Ishikawa (cell line): ENCODE measurements at regions not wholly inside any gene's neighbourhood (a gene's known extent, or its start where the extent isn't known, plus 50 kb on each side); places are given as distances from the start of the nearest gene placed in this dataset.

Experiments
- CEBPB ChIP-seq: IDR thresholded peaks from 2 replicates; pipeline ENCODE4 v1.6.1; 2012
- CREB1 ChIP-seq: IDR thresholded peaks from 2 replicates; pipeline ENCODE4 v1.6.1; 2012; ENCODE audit warnings: low read depth
- EP300 ChIP-seq: IDR thresholded peaks from 2 replicates; pipeline ENCODE4 v1.6.1; 2012; ENCODE audit warnings: borderline replicate concordance
- FOXM1 ChIP-seq: IDR thresholded peaks from 2 replicates; pipeline ENCODE4 v1.6.1; 2012; ENCODE audit warnings: low read depth, borderline replicate concordance
- NFIC ChIP-seq: IDR thresholded peaks from 2 replicates; pipeline ENCODE4 v1.6.1; 2012
- RAD21 ChIP-seq: IDR thresholded peaks from 2 replicates; pipeline ENCODE4 v1.6.1; 2012; ENCODE audit warnings: low read depth
- REST ChIP-seq: IDR thresholded peaks from 2 replicates; pipeline ENCODE4 v1.6.1; 2012; ENCODE audit warnings: low read depth, mild to moderate bottlenecking
- TAF1 ChIP-seq: IDR thresholded peaks from 2 replicates; pipeline ENCODE4 v1.6.1; 2012; ENCODE audit warnings: low read depth, mild to moderate bottlenecking
- TCF12 ChIP-seq: IDR thresholded peaks from 2 replicates; pipeline ENCODE4 v1.6.1; 2012; ENCODE audit warnings: low read depth
- TEAD4 ChIP-seq: IDR thresholded peaks from 2 replicates; pipeline ENCODE4 v1.6.1; 2012
- USF1 ChIP-seq: IDR thresholded peaks from 2 replicates; pipeline ENCODE4 v1.6.1; 2012
- TF ChIP-seq, protein P1 (sequence below): IDR thresholded peaks from 2 replicates; pipeline ENCODE4 v1.6.1; 2012

GRCh38 chr3:107904536-107905066 lies 186.2 kb downstream of the CD47 start:
- TF ChIP-seq, protein P1, sequence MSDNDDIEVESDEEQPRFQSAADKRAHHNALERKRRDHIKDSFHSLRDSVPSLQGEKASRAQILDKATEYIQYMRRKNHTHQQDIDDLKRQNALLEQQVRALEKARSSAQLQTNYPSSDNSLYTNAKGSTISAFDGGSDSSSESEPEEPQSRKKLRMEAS, result no peak
- TF ChIP-seq TAF1, result no peak
- TF ChIP-seq CEBPB, result no peak
- no peak for TF ChIP-seq RAD21
- no peak for TF ChIP-seq TCF12
- TF ChIP-seq FOXM1, result no peak
- TF ChIP-seq TEAD4, result no peak
- TF ChIP-seq REST, result no peak
- TF ChIP-seq USF1, result no peak
- no peak for TF ChIP-seq NFIC
- no peak for TF ChIP-seq EP300
- no peak for TF ChIP-seq CREB1
